ENCODE measurements at regions not wholly inside any gene's neighbourhood (a gene's known extent, or its start where the extent isn't known, plus 50 kb on each side); places are given as distances from the start of the nearest gene placed in this dataset.

DNA sequence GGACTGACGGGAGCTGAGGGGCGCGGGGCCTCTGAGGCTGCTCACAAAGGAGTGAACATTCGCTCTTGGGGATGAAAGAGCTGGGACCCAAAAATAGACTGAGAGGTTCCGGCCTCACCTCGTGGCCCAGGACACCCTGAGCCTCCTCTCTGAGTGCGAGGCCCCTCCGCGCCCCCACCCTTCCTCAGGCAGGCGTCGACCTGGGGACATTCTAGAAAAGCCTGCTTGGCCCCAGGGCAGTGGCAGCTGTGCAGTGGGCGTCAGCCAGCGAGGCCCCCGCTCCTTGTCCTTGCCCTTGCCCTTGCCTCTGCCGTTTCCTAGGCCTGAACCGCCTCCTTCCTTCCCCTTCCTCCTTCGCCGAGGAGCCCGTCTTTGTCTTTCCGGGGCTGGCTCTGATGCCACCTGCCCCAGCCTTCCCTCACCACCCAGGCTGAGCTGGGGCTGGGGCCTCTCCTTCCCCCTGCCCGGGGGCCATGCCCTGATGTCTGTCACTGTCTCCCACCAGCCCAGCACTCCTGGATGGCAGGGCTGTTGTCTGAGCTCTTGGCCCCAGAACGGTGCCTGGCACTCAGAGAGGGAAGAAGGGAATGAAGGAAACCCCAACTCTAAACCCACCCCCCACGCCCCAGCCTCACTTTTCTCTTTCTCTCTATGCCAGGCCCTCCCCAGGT, 208.2 kb upstream of the RTL1 start:
- no peaks in the 10 kb centered on the region for H3K27me3 ChIP-seq
- TF ChIP-seq, protein P1, sequence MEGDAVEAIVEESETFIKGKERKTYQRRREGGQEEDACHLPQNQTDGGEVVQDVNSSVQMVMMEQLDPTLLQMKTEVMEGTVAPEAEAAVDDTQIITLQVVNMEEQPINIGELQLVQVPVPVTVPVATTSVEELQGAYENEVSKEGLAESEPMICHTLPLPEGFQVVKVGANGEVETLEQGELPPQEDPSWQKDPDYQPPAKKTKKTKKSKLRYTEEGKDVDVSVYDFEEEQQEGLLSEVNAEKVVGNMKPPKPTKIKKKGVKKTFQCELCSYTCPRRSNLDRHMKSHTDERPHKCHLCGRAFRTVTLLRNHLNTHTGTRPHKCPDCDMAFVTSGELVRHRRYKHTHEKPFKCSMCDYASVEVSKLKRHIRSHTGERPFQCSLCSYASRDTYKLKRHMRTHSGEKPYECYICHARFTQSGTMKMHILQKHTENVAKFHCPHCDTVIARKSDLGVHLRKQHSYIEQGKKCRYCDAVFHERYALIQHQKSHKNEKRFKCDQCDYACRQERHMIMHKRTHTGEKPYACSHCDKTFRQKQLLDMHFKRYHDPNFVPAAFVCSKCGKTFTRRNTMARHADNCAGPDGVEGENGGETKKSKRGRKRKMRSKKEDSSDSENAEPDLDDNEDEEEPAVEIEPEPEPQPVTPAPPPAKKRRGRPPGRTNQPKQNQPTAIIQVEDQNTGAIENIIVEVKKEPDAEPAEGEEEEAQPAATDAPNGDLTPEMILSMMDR (IDR thresholded peaks at IDR 0.05) = no peak
- H3K36me3 ChIP-seq = no peaks in the 10 kb centered on the region
- H3K4me1 ChIP-seq = no peaks in the 10 kb centered on the region
- H3K27ac ChIP-seq = no peak overlapping the region
- H3K9me3 ChIP-seq = no peaks in the 10 kb centered on the region
- DNase-seq (ENCODE audit: low spot score) = peak; percentile 50
- H3K4me3 ChIP-seq = no peak overlapping the region

DNA sequence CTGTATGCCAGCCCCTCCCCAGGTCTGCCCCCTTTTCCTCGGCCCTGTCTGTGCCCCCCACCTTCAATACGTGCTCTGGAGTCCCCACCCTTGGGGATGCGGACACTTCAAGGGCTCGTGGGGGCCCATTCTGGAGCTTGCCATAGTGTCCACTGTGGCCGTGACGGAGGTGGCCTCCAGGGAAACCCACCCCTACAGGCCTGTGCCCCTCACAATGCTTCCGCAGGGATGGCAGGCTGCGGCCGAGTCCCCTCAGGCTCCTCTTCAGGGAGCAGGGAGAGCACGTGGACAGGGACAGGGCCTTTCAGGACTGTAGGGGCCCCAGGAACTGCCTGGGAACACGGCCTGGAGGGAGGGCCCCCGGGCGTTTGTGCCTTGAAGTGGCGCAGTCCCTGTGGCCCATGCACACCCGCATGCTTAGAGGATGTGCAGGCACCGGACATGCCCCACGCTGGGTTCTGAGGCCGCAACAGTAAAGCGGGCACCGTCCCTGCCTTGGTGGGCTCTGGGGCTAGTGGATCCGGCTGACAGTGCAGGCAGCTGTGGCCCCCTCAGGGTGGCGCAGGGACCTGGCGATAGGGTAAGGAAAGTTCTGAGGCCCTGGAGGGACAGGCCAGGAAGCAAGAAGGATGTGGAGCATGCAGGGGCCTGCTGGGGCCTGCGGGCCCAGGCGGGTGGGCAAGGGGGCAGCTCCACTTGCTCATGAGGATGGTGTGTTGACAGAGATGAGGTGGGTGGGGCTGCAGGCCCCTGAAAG, 209.0 kb upstream of the RTL1 start:
- Histone ChIP-seq H3K27me3 (no peaks in the 10 kb centered on the region), H3K36me3 (no peaks in the 10 kb centered on the region), H3K4me3 (no peak overlapping the region), H3K27ac (no peak overlapping the region), H3K4me1 (no peaks in the 10 kb centered on the region), H3K9me3 (no peaks in the 10 kb centered on the region)
- TF ChIP-seq, protein P1 (IDR thresholded peaks at IDR 0.05) = no peak
- DNase-seq (ENCODE audit: low spot score) = no peak

DNA sequence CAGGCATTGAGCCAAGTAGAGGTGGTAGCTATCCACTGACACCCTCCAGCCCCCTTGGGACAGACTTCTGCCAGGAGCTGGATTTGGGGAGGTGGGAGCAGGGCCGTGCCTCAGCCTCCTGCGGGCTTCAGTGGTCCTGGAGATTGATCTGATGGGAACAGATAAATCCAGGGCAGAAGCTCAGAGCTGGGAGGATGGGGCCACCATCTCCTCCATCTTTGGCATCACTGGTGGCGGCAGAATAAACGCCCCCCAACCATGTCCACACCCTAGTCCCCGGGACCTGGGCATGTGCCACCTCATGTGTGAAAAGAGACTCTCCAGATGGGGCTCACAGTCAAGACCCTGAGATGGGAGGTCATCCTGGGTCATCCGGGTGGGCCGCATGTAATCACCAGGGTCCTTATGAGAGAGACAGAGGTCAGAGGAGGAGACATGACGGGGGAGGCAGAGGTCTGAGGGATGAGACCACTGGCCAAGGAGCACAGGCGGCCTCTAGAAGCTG, 209.6 kb upstream of the RTL1 start:
- Histone ChIP-seq H3K4me1 (no peaks in the 10 kb centered on the region), H3K27me3 (no peaks in the 10 kb centered on the region), H3K27ac (no peak overlapping the region), H3K9me3 (no peaks in the 10 kb centered on the region), H3K36me3 (no peaks in the 10 kb centered on the region), H3K4me3 (no peak overlapping the region)
- DNase-seq (ENCODE audit: low spot score) = peak; percentile 32
- TF ChIP-seq, protein P1 (IDR thresholded peaks at IDR 0.05) = no peak

DNA sequence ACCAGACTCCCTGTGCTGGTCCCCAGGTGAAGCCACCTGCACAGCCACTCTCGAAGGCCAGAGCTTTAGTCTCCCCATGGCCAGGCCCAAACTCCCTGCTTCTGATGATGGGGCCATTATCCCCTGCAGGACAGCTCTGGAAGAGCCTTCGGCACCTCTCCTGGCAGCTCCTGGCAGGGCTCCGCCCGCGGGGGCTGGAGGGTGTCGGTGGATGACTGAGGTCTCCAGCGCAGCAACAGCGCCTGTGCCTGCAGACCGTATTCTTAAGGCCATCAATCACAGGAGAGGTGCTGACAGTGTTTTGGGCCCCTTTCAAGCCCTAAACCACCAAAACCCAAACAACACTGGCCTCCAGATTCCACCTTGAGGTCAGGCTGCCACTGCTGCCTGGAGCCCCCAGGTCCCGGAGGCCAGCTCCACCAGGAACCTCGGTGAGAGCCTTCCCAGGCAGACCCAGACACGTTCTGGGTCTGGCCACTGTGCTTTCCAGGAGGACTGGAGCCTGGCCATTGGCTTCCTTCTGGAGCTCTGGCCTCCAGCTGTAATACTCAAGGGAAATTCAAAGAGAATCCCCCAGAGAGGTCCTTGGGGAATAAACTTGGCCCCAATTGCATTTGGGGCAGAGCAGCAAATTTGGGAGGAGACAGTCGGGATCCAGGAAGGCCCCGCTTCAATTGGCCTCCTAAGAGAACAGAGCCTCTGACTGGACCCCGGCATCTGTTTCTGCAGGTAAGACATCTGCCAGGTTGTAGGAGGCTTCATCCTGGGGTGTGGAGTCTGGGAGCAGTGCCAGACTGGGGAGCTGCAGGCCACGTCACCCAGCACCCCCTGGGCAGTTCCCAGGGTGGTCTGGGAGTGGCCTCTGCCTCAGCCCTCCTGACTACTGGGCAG, 210.6 kb upstream of the RTL1 start:
- TF ChIP-seq, protein P1 (IDR thresholded peaks at IDR 0.05) = no peak
- Histone ChIP-seq H3K27me3 (no peaks in the 10 kb centered on the region), H3K4me1 (no peaks in the 10 kb centered on the region), H3K27ac (no peak overlapping the region), H3K36me3 (no peaks in the 10 kb centered on the region), H3K9me3 (no peaks in the 10 kb centered on the region), H3K4me3 (no peak overlapping the region)
- DNase-seq (ENCODE audit: low spot score) = peak; percentile 30

DNA sequence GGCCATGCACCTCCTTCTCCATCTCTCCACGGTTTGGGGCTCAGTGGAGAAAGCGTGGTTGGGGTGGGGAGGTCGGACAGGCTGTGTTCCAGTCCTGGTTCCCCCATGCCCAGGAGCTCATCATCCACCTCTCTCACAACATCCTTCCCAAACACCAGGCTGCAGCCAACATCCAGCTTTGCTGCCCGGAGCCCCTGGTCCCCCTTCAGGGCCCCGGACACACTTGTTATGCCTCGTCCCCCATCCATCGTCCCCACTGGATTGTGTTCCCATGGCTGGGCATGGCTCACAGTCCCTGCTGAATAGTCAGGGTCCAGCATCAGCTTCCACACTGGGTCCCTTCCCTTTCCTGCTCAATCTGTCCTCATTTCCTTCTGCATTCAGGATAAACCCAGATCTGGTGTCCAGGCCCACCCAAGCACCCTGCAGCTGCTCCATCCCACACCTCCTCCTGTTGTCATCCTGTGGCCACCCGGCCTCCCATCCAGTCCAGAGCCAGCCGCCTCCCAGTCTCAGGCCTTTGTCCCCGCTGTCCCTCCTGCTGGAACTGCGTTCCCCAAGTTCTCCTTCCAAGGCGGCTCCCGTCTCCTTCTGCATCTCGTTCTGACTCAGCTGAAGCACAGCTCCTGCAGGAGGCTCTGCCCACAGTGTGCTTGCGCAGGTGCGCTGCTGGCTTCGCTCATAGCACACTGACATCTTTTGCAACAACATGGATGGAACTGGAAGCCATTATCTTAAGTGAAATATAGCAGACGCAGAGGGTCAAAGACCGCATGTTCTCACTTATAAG, 211.4 kb upstream of the RTL1 start:
- DNase-seq (ENCODE audit: low spot score) = peak; percentile 43
- no peaks in the 10 kb centered on the region for H3K27me3 ChIP-seq
- H3K27ac ChIP-seq = no peak overlapping the region
- H3K36me3 ChIP-seq = no peaks in the 10 kb centered on the region
- no peaks in the 10 kb centered on the region for H3K4me1 ChIP-seq
- H3K9me3 ChIP-seq = no peaks in the 10 kb centered on the region
- no peak overlapping the region for H3K4me3 ChIP-seq
- TF ChIP-seq, protein P1 (IDR thresholded peaks at IDR 0.05) = no peak

All from right atrium auricular region (tissue), 2 donors.